Body of pancreas (tissue), 4 donors: ENCODE measurements at regions not wholly inside any gene's neighbourhood (a gene's known extent, or its start where the extent isn't known, plus 50 kb on each side); places are given as distances from the start of the nearest gene placed in this dataset.

Experiments used
- POLR2A ChIP-seq, 3 donors: fragments of 450-650 bp; IDR thresholded peaks; one replicate each; pipeline ENCODE4 v1.6.1; 2016; ENCODE audit warnings: antibody characterized with exemption in 3 of 3, mild to moderate bottlenecking in 2 of 3
- TF ChIP-seq, protein P1 (sequence below), 7 experiments: fragments of 450-650 bp in 4 of 7; fragments of 200-600 bp in 3 of 7; sonication (generic) in 3 of 7; IDR thresholded peaks; one replicate each; pipeline ENCODE4 v1.5.1; 2016 to 2019; ENCODE audit warnings: antibody characterized with exemption in 7 of 7

DNA sequence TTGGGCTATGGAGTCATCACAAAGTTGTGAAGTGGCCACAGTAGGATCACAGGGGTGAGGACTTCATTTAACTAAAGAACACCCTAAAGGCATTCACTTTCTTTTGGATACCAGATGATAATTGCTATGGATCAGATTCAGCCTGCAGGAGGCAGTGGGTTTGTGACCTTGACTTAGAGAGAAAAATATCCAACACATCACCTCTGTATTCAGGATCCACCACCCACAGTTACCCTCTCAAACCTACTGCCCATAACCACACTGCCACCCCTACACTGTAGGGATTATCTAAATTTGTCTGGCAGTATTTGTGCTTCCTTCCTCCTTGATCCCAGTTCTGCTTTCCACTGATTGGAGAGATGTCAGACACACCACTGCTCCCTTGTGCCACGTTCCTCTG is 269.4 kb downstream of the MYCN start:
- TF ChIP-seq, protein P1, sequence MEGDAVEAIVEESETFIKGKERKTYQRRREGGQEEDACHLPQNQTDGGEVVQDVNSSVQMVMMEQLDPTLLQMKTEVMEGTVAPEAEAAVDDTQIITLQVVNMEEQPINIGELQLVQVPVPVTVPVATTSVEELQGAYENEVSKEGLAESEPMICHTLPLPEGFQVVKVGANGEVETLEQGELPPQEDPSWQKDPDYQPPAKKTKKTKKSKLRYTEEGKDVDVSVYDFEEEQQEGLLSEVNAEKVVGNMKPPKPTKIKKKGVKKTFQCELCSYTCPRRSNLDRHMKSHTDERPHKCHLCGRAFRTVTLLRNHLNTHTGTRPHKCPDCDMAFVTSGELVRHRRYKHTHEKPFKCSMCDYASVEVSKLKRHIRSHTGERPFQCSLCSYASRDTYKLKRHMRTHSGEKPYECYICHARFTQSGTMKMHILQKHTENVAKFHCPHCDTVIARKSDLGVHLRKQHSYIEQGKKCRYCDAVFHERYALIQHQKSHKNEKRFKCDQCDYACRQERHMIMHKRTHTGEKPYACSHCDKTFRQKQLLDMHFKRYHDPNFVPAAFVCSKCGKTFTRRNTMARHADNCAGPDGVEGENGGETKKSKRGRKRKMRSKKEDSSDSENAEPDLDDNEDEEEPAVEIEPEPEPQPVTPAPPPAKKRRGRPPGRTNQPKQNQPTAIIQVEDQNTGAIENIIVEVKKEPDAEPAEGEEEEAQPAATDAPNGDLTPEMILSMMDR (IDR thresholded peaks at IDR 0.05): no peak
- no peak for TF ChIP-seq POLR2A (IDR thresholded peaks at IDR 0.05)
